Left lung (tissue), 4 donors: ENCODE measurements at regions not wholly inside any gene's neighbourhood (a gene's known extent, or its start where the extent isn't known, plus 50 kb on each side); places are given as distances from the start of the nearest gene placed in this dataset.

Experiments used
- ATAC-seq: fragments of 200-7000 bp; cut with Tn5 transposase; one replicate; pipeline ENCODE4 v1.9.1; 2020; ENCODE audit warnings: moderate library complexity
- DNase-seq, 4 donors: peaks; one replicate each; pipeline ENCODE4 v3.0.0-alpha.2; 2013 to 2020
- H3K27ac ChIP-seq, 2 donors: fragments of 200-600 bp; sonication (generic) in 1 of 2; one replicate each; pipeline versions ENCODE4 v1.5.0 to v1.8.0; 2020 to 2021
- H3K27me3 ChIP-seq, 2 donors: fragments of 200-600 bp; sonication (generic) in 1 of 2; one replicate each; pipeline versions ENCODE4 v1.5.0 to v1.8.0; 2020 to 2021
- H3K36me3 ChIP-seq, 2 donors: fragments of 200-600 bp; sonication (generic) in 1 of 2; one replicate each; pipeline versions ENCODE4 v1.5.0 to v1.8.0; 2020 to 2021
- H3K4me1 ChIP-seq, 2 donors: fragments of 200-600 bp; one replicate each; pipeline ENCODE4 v1.8.0; 2021
- H3K4me3 ChIP-seq, 2 donors: fragments of 200-600 bp; sonication (generic) in 1 of 2; one replicate each; pipeline versions ENCODE4 v1.5.0 to v1.8.0; 2020 to 2021; ENCODE audit warnings: mild to moderate bottlenecking in 1 of 2
- H3K9me3 ChIP-seq, 2 donors: fragments of 200-600 bp; sonication (generic) in 1 of 2; one replicate each; pipeline versions ENCODE4 v1.5.0 to v1.8.0; 2020 to 2021
- intact Hi-C, 2 donors: fragments of 100-400 bp; cut with DNase I; formaldehyde crosslinking; loops; one replicate each; pipeline versions ENCODE4 v1.11.2 to v1.14.2; 2022
- TF ChIP-seq, protein P1 (sequence below), 2 donors: fragments of 200-600 bp; sonication (generic) in 1 of 2; IDR thresholded peaks; one replicate each; pipeline versions ENCODE4 v1.5.0 to v1.8.0; 2021; ENCODE audit warnings: antibody characterized with exemption in 2 of 2
- donor health status: DM: no; HTN: yes; CAD: no.
- donor health status: DM: no; HTN: no; CAD: no.

DNA sequence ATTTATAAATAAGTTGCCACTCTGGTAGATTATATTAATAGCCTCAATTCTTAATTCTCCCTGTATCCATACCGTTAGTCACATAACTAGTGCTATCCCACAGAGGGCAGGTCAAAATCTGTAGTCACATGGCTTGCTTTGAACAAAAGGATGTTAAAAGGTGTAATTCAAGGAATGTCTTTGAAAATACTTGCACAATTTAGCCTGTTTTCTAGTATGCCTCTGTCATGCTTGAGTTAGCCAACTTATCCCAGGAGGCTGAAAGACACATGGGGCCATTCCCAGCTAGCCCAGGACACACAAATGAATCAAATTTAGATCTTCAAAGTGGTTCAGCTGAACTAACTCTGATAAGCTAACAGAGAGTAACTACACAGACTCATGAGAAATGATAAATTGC, 758.5 kb upstream of the NEGR1 start:
- TF ChIP-seq, protein P1, sequence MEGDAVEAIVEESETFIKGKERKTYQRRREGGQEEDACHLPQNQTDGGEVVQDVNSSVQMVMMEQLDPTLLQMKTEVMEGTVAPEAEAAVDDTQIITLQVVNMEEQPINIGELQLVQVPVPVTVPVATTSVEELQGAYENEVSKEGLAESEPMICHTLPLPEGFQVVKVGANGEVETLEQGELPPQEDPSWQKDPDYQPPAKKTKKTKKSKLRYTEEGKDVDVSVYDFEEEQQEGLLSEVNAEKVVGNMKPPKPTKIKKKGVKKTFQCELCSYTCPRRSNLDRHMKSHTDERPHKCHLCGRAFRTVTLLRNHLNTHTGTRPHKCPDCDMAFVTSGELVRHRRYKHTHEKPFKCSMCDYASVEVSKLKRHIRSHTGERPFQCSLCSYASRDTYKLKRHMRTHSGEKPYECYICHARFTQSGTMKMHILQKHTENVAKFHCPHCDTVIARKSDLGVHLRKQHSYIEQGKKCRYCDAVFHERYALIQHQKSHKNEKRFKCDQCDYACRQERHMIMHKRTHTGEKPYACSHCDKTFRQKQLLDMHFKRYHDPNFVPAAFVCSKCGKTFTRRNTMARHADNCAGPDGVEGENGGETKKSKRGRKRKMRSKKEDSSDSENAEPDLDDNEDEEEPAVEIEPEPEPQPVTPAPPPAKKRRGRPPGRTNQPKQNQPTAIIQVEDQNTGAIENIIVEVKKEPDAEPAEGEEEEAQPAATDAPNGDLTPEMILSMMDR (IDR thresholded peaks at IDR 0.05) = no peak
- Histone ChIP-seq H3K4me3 (no peak overlapping the region), H3K4me1 (no peaks in the 10 kb centered on the region), H3K27ac (no peak overlapping the region), H3K9me3 (peaks cover 0 to 6% of the 10 kb centered on the region in 2 donors), H3K36me3 (no peaks in the 10 kb centered on the region), H3K27me3 (no peaks in the 10 kb centered on the region)
- intact Hi-C loops = no loop called here
- ATAC-seq (no peak), DNase-seq (no peak)

DNA sequence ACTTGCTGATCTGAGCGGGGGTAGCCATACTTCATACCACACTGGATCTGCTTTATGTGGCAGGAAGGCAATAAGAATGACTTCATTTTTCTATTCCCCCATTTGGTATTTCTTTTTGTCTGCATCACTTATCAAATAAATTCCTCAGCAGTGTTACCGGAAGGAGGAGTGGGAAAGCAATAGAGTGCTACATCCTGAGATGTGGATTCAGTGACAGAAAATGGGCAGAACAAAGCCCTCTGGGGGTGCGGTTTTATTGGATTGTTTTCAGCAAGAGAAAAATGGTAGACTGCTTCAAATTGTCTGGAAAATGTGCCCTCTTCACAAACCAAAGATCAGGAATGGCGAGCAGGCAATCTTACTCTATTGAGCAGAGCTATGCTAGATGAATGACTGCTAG, 751.9 kb upstream of the NEGR1 start:
- H3K4me1 ChIP-seq = no peaks in the 10 kb centered on the region
- H3K36me3 ChIP-seq = no peaks in the 10 kb centered on the region
- no peaks in the 10 kb centered on the region for H3K9me3 ChIP-seq
- H3K27me3 ChIP-seq = no peaks in the 10 kb centered on the region
- TF ChIP-seq, protein P1 (IDR thresholded peaks at IDR 0.05) = no peak
- no peak overlapping the region for H3K27ac ChIP-seq
- DNase-seq = no peak
- intact Hi-C loops = no loop called here
- H3K4me3 ChIP-seq = no peak overlapping the region
- no peak for ATAC-seq

DNA sequence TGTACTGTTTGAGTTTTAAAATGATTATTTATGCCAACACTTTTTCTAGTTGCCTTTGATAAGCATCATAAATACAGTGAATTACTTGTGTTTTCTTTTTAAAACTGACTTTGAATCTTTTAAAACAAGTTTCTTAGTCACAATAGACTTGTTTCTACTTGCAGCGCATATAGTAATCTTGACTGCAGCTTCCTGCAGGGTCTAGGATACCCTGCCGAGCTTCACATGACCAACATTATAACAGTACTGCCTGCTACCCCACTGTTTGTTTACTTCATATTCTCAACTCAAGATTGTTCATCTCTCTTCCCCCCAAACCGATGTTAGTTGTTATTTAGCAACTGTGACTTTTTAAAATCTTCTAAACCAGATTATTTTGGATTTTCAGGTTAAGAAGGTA, 751.3 kb upstream of the NEGR1 start:
- no peaks in the 10 kb centered on the region for H3K4me1 ChIP-seq
- ATAC-seq (no peak), DNase-seq (no peak)
- no peaks in the 10 kb centered on the region for H3K9me3 ChIP-seq
- H3K4me3 ChIP-seq = no peak overlapping the region
- H3K27ac ChIP-seq = no peak overlapping the region
- no peaks in the 10 kb centered on the region for H3K36me3 ChIP-seq
- no peaks in the 10 kb centered on the region for H3K27me3 ChIP-seq
- TF ChIP-seq, protein P1 (IDR thresholded peaks at IDR 0.05) = no peak
- intact Hi-C loops = no loop called here

DNA sequence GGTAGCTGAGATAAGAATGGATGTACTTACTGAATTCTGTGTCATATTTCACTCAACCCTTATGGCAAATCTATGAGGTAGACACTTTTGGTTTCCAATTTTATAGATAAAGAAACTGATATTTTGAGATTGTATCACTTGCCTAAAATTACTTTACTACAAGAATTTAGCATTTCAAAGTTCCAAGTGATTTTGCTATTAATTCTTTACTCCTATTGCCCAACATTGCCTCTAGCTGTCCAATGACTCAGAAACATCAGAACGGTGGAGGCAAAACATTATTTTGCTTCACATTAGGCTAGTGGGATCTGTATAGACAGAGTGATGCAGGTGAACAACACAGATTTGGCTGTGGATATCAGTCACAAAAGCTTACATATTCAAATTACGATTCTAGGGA, 747.2 kb upstream of the NEGR1 start:
- DNase-seq = no peak
- Histone ChIP-seq H3K36me3 (no peaks in the 10 kb centered on the region), H3K4me3 (no peak overlapping the region), H3K27ac (no peak overlapping the region), H3K27me3 (no peaks in the 10 kb centered on the region), H3K4me1 (no peaks in the 10 kb centered on the region), H3K9me3 (no peaks in the 10 kb centered on the region)
- ATAC-seq = no peak
- intact Hi-C loops = no loop called here
- TF ChIP-seq, protein P1 (IDR thresholded peaks at IDR 0.05) = no peak

DNA sequence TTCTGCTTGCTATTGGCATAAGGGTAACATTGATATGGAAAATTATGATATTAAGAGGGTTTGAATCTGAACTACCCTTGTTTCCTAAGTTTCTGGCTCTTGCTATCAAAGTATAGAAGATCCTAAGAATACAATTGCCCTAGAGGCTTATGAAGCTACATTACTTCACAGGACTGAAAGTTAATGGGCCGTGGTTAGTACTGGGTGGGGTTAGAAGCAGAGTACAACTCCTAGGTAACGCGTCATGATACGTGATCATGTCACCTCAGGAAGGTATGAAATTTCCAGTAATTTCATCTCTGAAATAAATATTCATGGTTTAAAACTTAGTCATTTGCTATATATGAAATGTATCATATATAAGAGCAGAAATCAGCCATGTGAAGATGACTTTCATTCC, 743.8 kb upstream of the NEGR1 start:
- H3K4me3 ChIP-seq = no peak overlapping the region
- no peak for ATAC-seq
- no peaks in the 10 kb centered on the region for H3K4me1 ChIP-seq
- no peak overlapping the region for H3K27ac ChIP-seq
- no peaks in the 10 kb centered on the region for H3K36me3 ChIP-seq
- H3K9me3 ChIP-seq = no peaks in the 10 kb centered on the region
- DNase-seq = no peak
- intact Hi-C loops = no loop called here
- no peaks in the 10 kb centered on the region for H3K27me3 ChIP-seq
- TF ChIP-seq, protein P1 (IDR thresholded peaks at IDR 0.05) = no peak
